Fibroblast of lung (primary cell): ENCODE measurements at regions not wholly inside any gene's neighbourhood (a gene's known extent, or its start where the extent isn't known, plus 50 kb on each side); places are given as distances from the start of the nearest gene placed in this dataset.

Experiments used
- EZH2 ChIP-seq: IDR thresholded peaks from 2 replicates; pipeline ENCODE4 v1.5.1; 2012; ENCODE audit warnings: low read length, control low read depth, mild to moderate bottlenecking; ENCODE audit errors: missing control alignments
- TF ChIP-seq, protein P1 (sequence below), 2 donors: IDR thresholded peaks in 1 of 2; conservative IDR thresholded peaks in 1 of 2; 1 replicate in 1 of 2; 2 replicates in 1 of 2; pipeline ENCODE4 v1.5.1; 2011 to 2012; ENCODE audit warnings: low read length in 2 of 2, control low read depth in 1 of 2, inconsistent platforms in 1 of 2, low read depth in 1 of 2, mild to moderate bottlenecking in 1 of 2

DNA sequence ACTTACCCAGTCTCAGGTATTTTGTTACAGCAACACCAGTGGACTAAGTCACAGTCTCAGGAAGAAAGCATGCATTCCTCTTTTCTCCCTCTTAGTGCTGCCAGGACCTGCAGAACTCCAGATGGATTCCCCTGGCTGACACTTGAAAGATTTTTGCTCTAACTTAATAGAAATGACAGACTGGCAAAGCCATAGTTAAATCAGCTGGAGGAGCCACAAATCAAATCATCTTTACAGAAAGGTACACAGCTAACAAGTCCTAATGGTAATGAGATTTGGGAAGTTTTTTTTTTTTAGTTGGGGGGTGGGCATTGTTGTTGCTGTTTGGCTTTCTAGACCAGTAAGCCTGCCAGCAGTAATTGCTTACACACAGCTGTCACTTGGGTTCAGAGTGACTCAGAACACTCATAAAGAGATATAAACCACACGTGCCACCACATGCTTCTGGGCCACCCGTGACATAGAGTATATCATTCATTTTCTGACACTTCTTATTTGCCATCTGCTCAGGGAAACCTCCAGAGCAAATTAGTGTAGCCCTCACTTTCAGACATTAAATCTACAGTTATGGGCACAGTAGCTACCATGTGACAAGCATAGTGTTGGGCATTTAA lies 72.4 kb downstream of the FH start:
- TF ChIP-seq, protein P1, sequence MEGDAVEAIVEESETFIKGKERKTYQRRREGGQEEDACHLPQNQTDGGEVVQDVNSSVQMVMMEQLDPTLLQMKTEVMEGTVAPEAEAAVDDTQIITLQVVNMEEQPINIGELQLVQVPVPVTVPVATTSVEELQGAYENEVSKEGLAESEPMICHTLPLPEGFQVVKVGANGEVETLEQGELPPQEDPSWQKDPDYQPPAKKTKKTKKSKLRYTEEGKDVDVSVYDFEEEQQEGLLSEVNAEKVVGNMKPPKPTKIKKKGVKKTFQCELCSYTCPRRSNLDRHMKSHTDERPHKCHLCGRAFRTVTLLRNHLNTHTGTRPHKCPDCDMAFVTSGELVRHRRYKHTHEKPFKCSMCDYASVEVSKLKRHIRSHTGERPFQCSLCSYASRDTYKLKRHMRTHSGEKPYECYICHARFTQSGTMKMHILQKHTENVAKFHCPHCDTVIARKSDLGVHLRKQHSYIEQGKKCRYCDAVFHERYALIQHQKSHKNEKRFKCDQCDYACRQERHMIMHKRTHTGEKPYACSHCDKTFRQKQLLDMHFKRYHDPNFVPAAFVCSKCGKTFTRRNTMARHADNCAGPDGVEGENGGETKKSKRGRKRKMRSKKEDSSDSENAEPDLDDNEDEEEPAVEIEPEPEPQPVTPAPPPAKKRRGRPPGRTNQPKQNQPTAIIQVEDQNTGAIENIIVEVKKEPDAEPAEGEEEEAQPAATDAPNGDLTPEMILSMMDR (conservative IDR thresholded peaks at IDR 0.05 in 1 of 2, IDR thresholded peaks at IDR 0.05 in 1 of 2; ENCODE audit: low read depth in 1 of 2, low read length in 2 of 2), result no peak
- TF ChIP-seq EZH2, result no peak
